ENCODE measurements at regions not wholly inside any gene's neighbourhood (a gene's known extent, or its start where the extent isn't known, plus 50 kb on each side); places are given as distances from the start of the nearest gene placed in this dataset.

DNA sequence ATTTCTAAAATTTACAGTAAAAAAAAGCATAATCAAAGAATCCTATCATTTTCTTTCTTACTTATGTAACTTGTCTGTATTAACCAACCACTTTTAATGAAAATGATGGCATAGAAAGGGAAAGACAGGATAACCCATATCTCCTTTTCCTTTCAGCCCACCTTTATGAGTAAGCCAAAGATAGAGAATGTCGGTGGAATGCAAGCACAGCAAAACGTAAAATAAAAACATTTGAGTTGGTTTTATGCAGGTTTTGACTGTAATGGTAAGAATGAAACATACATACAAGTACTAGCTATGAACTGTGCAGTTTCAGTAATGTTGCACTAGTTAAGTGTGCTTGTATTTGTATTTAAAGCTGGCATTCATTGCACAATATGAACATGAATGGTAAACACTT, 360.3 kb downstream of the FOXG1 start:
- TF ChIP-seq, protein P1, sequence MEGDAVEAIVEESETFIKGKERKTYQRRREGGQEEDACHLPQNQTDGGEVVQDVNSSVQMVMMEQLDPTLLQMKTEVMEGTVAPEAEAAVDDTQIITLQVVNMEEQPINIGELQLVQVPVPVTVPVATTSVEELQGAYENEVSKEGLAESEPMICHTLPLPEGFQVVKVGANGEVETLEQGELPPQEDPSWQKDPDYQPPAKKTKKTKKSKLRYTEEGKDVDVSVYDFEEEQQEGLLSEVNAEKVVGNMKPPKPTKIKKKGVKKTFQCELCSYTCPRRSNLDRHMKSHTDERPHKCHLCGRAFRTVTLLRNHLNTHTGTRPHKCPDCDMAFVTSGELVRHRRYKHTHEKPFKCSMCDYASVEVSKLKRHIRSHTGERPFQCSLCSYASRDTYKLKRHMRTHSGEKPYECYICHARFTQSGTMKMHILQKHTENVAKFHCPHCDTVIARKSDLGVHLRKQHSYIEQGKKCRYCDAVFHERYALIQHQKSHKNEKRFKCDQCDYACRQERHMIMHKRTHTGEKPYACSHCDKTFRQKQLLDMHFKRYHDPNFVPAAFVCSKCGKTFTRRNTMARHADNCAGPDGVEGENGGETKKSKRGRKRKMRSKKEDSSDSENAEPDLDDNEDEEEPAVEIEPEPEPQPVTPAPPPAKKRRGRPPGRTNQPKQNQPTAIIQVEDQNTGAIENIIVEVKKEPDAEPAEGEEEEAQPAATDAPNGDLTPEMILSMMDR (IDR thresholded peaks at IDR 0.05): no peak
- TF ChIP-seq POLR2AphosphoS5 (IDR thresholded peaks at IDR 0.05): no peak
- TF ChIP-seq POLR2A (IDR thresholded peaks at IDR 0.05): no peak
- H3K4me3 ChIP-seq: no peak overlapping the region
- H3K27ac ChIP-seq: no peak overlapping the region
- no peaks in the 10 kb centered on the region for H3K36me3 ChIP-seq
- intact Hi-C loops (cut with DNase I): no loop called here
- no peaks in the 10 kb centered on the region for H3K4me1 ChIP-seq (replicated peaks)
- no peak for DNase-seq (ENCODE audit: low spot score)
- H3K27me3 ChIP-seq (replicated peaks; ENCODE audit: insufficient read depth): no peaks in the 10 kb centered on the region
- WGBS: 86% methylated on average over 2 of the region's 2 CpGs
- H3K9me3 ChIP-seq: no peaks in the 10 kb centered on the region

DNA sequence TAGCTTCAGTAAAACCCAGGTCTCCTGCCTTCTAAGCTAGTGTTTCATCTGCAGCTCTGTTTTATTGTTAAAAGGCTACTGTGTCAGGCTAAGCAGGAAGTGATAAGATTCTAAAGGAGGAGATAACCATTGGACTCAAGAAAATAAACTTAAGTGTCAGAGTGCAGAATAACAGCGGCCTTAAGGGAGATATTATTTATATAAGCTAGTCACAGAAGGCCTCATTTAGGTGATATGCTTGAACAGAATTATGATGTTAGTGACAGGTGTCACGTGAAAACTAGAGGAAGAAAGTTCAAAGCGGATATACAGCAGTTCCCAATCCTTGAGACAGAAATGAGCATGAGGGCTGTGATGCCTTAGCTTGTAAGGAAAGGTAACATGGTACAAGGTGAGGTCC, 373.4 kb downstream of the FOXG1 start:
- 77% methylated on average over 3 of the region's 3 CpGs for WGBS
- H3K4me1 ChIP-seq (replicated peaks): no peaks in the 10 kb centered on the region
- TF ChIP-seq POLR2AphosphoS5 (IDR thresholded peaks at IDR 0.05): no peak
- TF ChIP-seq POLR2A (IDR thresholded peaks at IDR 0.05): no peak
- TF ChIP-seq, protein P1 (IDR thresholded peaks at IDR 0.05): no peak
- H3K36me3 ChIP-seq: no peaks in the 10 kb centered on the region
- no peaks in the 10 kb centered on the region for H3K9me3 ChIP-seq
- H3K4me3 ChIP-seq: no peak overlapping the region
- intact Hi-C loops (cut with DNase I): no loop called here
- no peaks in the 10 kb centered on the region for H3K27me3 ChIP-seq (replicated peaks; ENCODE audit: insufficient read depth)
- DNase-seq (ENCODE audit: low spot score): no peak
- no peak overlapping the region for H3K27ac ChIP-seq

DNA sequence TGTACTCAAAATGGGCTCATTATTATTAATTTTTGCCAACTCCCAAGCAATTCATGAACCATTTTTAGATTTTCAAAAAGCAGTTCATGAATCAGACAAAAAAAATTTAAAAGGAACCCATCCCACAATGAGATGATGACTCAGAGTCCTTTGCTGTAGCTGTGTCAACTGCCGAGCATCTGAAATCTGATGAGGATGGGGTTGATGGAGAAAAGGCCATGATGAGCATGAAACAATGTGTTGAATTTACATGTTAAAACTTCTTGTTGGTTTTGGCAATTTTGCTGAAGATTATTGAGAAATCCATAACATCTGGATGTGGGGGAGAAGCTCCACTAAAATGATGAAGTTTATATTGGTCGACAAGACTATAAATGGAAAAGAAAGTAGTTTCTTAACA, 378.0 kb downstream of the FOXG1 start:
- Histone ChIP-seq H3K27ac (no peak overlapping the region), H3K4me3 (no peak overlapping the region), H3K36me3 (no peaks in the 10 kb centered on the region), H3K9me3 (no peaks in the 10 kb centered on the region), H3K27me3 (replicated peaks; ENCODE audit: insufficient read depth) (no peaks in the 10 kb centered on the region), H3K4me1 (replicated peaks) (no peaks in the 10 kb centered on the region)
- intact Hi-C loops (cut with DNase I): no loop called here
- no peak for TF ChIP-seq POLR2AphosphoS5 (IDR thresholded peaks at IDR 0.05)
- TF ChIP-seq POLR2A (IDR thresholded peaks at IDR 0.05): no peak
- TF ChIP-seq, protein P1 (IDR thresholded peaks at IDR 0.05): no peak
- WGBS: 56% methylated on average over 2 of the region's 2 CpGs
- DNase-seq (ENCODE audit: low spot score): no peak

DNA sequence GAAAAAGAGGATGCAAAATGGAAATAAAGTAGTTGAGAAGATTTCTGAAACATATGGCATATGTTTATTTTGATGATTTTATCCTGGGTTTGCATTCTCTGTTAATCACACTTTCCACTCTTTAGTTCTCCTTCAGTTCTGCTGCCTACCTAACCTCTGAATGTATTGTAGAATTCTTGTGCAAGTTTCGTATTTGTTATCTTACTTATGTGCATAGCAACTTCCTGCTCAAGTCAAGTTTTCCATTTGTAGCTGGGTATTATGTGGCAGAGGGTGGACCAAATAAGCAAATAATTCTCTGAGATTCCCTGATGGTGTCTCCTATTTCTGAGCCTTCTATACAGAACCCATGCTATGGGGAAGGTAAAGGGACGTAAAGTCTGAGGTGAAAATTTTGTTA, 381.6 kb downstream of the FOXG1 start:
- WGBS: 88% methylated on average over 2 of the region's 2 CpGs
- Histone ChIP-seq H3K4me1 (replicated peaks) (no peaks in the 10 kb centered on the region), H3K27ac (no peak overlapping the region), H3K9me3 (no peaks in the 10 kb centered on the region), H3K36me3 (no peaks in the 10 kb centered on the region), H3K27me3 (replicated peaks; ENCODE audit: insufficient read depth) (no peaks in the 10 kb centered on the region), H3K4me3 (no peak overlapping the region)
- intact Hi-C loops (cut with DNase I): no loop called here
- DNase-seq (ENCODE audit: low spot score): no peak
- TF ChIP-seq, protein P1 (IDR thresholded peaks at IDR 0.05): no peak
- TF ChIP-seq POLR2A (IDR thresholded peaks at IDR 0.05): no peak
- no peak for TF ChIP-seq POLR2AphosphoS5 (IDR thresholded peaks at IDR 0.05)

DNA sequence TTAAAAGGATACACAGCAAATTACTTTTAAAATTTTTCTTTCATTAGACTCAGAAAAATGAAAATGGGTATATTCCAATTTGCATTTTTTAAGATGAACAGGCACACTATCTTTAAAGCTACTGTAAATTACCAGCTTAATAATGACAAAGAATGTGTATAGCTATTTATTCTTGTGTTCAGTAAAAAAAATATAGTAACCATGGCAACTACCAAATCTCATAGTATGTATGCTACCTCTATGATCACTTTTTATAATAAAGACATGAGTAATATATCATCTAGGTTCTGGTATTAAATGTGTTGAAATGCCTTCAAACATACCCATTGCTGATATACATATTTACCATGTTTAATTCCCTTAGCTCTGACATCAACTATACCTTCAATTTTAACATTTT, 383.2 kb downstream of the FOXG1 start:
- Histone ChIP-seq H3K27ac (no peak overlapping the region), H3K27me3 (replicated peaks; ENCODE audit: insufficient read depth) (no peaks in the 10 kb centered on the region), H3K9me3 (no peaks in the 10 kb centered on the region), H3K4me1 (replicated peaks) (no peaks in the 10 kb centered on the region), H3K4me3 (no peak overlapping the region), H3K36me3 (no peaks in the 10 kb centered on the region)
- no peak for DNase-seq (ENCODE audit: low spot score)
- TF ChIP-seq POLR2A (IDR thresholded peaks at IDR 0.05) (no peak), POLR2AphosphoS5 (IDR thresholded peaks at IDR 0.05) (no peak)
- TF ChIP-seq, protein P1 (IDR thresholded peaks at IDR 0.05): no peak
- intact Hi-C loops (cut with DNase I): no loop called here
